ENCODE measurements at regions not wholly inside any gene's neighbourhood (a gene's known extent, or its start where the extent isn't known, plus 50 kb on each side); places are given as distances from the start of the nearest gene placed in this dataset.

DNA sequence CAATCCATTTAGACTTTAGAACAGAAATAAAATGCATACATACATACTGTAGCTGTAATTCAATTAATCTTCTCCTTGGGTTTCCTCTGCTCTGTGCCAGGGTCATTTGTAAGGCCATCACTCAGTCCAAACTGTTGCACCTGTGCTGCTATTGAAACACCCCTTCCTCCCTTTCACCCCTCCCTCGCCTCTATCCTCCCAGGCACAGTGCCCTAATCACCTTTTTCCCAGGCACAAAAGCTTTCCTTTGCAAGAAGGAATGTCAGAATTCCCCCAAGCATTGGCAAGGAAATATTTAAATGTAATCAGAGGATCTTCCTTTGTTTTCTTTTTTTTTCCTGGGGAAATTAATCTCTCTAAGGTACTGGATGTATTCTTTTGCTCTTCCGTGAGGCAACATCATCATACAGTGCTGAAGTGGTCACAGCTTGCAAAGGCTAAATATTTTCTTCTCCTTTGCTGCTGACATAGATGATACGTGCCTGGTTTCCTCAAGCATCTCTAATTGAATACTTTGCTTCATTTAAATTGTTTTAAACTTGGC lies 339.3 kb upstream of the NR5A2 start:
- Mint-ChIP-seq H3K9me3 (no peaks in the 10 kb centered on the region), H3K4me1 (peaks cover 53% of the 10 kb centered on the region), H3K36me3 (ENCODE audit: low read depth) (no peaks in the 10 kb centered on the region), H3K4me3 (no peak overlapping the region), H3K27me3 (ENCODE audit: insufficient read depth) (no peaks in the 10 kb centered on the region), H3K27ac (no peak overlapping the region)
- TF ChIP-seq, protein P1, sequence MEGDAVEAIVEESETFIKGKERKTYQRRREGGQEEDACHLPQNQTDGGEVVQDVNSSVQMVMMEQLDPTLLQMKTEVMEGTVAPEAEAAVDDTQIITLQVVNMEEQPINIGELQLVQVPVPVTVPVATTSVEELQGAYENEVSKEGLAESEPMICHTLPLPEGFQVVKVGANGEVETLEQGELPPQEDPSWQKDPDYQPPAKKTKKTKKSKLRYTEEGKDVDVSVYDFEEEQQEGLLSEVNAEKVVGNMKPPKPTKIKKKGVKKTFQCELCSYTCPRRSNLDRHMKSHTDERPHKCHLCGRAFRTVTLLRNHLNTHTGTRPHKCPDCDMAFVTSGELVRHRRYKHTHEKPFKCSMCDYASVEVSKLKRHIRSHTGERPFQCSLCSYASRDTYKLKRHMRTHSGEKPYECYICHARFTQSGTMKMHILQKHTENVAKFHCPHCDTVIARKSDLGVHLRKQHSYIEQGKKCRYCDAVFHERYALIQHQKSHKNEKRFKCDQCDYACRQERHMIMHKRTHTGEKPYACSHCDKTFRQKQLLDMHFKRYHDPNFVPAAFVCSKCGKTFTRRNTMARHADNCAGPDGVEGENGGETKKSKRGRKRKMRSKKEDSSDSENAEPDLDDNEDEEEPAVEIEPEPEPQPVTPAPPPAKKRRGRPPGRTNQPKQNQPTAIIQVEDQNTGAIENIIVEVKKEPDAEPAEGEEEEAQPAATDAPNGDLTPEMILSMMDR (conservative IDR thresholded peaks at IDR 0.05), result no peak
- no peak overlapping the region for H3K27ac ChIP-seq (ENCODE audit: low read depth, low read length)
- WGBS, 2 experiments (ENCODE audit: insufficient coverage in 1 of 2, insufficient read length in 1 of 2), result 72 to 91% methylated on average over 2 to 3 of the region's 3 CpGs
- no peaks in the 10 kb centered on the region for H3K9me3 ChIP-seq (ENCODE audit: control insufficient read depth, low read length)
- no peaks in the 10 kb centered on the region for H3K36me3 ChIP-seq (ENCODE audit: control insufficient read depth, insufficient read depth, low read length)
- no peak overlapping the region for H3K9ac ChIP-seq (ENCODE audit: extremely low read depth, low read length, poor library complexity, severe bottlenecking)
- DNase-seq, result no peak
- H3K4me1 ChIP-seq (ENCODE audit: control insufficient read depth, insufficient read depth, low read length), result peaks cover 18% of the 10 kb centered on the region
- H3K27me3 ChIP-seq (ENCODE audit: control insufficient read depth, insufficient read depth, low read length, poor library complexity, severe bottlenecking), result no peaks in the 10 kb centered on the region
- no peak overlapping the region for H3K4me3 ChIP-seq (ENCODE audit: low read length)

DNA sequence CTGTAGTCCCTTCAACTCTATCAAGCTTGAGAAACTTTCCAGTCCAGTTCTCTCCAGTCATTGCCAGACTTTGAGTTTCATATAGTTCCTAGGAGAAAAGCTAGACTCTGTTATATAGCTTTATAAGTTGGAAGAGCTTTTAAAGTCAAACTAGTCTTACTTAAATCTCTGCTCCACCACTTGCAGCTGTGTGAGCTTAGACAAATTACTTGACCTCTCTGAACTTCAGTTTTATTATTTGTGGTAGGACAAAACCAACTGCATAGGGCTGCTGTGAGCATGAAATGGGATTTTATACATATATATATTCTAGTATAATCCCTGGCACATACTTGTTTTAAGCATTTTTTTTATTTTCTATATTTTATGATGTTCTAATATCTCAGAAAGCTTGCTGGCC lies 338.7 kb upstream of the NR5A2 start:
- Mint-ChIP-seq H3K4me1 (peaks cover 53% of the 10 kb centered on the region), H3K9me3 (no peaks in the 10 kb centered on the region), H3K27ac (no peak overlapping the region), H3K4me3 (no peak overlapping the region), H3K36me3 (ENCODE audit: low read depth) (no peaks in the 10 kb centered on the region), H3K27me3 (ENCODE audit: insufficient read depth) (no peaks in the 10 kb centered on the region)
- Histone ChIP-seq H3K27me3 (ENCODE audit: control insufficient read depth, insufficient read depth, low read length, poor library complexity, severe bottlenecking) (no peaks in the 10 kb centered on the region), H3K9ac (ENCODE audit: extremely low read depth, low read length, poor library complexity, severe bottlenecking) (no peak overlapping the region), H3K4me1 (ENCODE audit: control insufficient read depth, insufficient read depth, low read length) (peaks cover 18% of the 10 kb centered on the region), H3K27ac (ENCODE audit: low read depth, low read length) (no peak overlapping the region), H3K4me3 (ENCODE audit: low read length) (no peak overlapping the region), H3K9me3 (ENCODE audit: control insufficient read depth, low read length) (no peaks in the 10 kb centered on the region), H3K36me3 (ENCODE audit: control insufficient read depth, insufficient read depth, low read length) (no peaks in the 10 kb centered on the region)
- no peak for DNase-seq
- TF ChIP-seq, protein P1 (conservative IDR thresholded peaks at IDR 0.05), result no peak

DNA sequence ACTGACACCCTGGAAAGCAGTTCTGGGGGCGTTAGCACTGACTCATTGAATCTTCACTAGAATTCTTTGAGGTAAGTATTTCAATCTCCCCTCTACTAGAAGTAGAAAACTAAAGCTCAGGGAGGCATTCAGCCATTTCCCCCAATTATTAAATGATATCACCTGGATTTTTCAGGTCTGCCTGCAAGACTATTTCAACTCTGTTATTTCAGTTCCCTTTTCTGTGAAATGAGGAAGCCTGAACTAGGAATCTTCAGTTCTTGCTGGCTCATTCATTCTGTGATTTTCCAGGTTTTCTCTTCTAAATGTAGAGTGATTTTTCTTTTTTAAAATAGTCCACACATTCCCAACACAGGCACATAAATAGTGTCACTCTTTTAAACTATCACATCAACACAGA lies 337.0 kb upstream of the NR5A2 start:
- TF ChIP-seq, protein P1 (conservative IDR thresholded peaks at IDR 0.05), result no peak

More for the DNA sequence above, 337.0 kb upstream of the NR5A2 start:
- Mint-ChIP-seq H3K27me3 (ENCODE audit: insufficient read depth) (no peaks in the 10 kb centered on the region), H3K36me3 (ENCODE audit: low read depth) (no peaks in the 10 kb centered on the region), H3K9me3 (no peaks in the 10 kb centered on the region), H3K4me3 (no peak overlapping the region), H3K27ac (no peak overlapping the region), H3K4me1 (peaks cover 46% of the 10 kb centered on the region)
- Histone ChIP-seq H3K36me3 (ENCODE audit: control insufficient read depth, insufficient read depth, low read length) (no peaks in the 10 kb centered on the region), H3K4me1 (ENCODE audit: control insufficient read depth, insufficient read depth, low read length) (peaks cover 15% of the 10 kb centered on the region), H3K9me3 (ENCODE audit: control insufficient read depth, low read length) (no peaks in the 10 kb centered on the region), H3K9ac (ENCODE audit: extremely low read depth, low read length, poor library complexity, severe bottlenecking) (no peak overlapping the region), H3K27ac (ENCODE audit: low read depth, low read length) (no peak overlapping the region), H3K4me3 (ENCODE audit: low read length) (no peak overlapping the region), H3K27me3 (ENCODE audit: control insufficient read depth, insufficient read depth, low read length, poor library complexity, severe bottlenecking) (no peaks in the 10 kb centered on the region)
- 67 to 86% methylated on average over 1 of the region's 1 CpG for WGBS, 2 experiments (ENCODE audit: insufficient coverage in 1 of 2, insufficient read length in 1 of 2)
- DNase-seq, result no peak

Measured in endodermal cell (in vitro differentiated cells).